Anterior cingulate cortex (tissue), 58 donors: ENCODE measurements at regions not wholly inside any gene's neighbourhood (a gene's known extent, or its start where the extent isn't known, plus 50 kb on each side); places are given as distances from the start of the nearest gene placed in this dataset.
A peak's percentile ranks its signal among the peaks of the same experiment; 100 is the strongest.
"Not testable (repeated sequence)": the region's sequence is repeated elsewhere in the genome, so short reads cannot be mapped to it uniquely, and the experiment has no call there.

ENCODE experiments used
- DNase-seq, 58 donors: peaks; one replicate each; lab custom pipeline; 2025; lab: John Stamatoyannopoulos, UW

GRCh38 chr13:66074018-66074615 lies 1156.0 kb downstream of the PCDH9 start:
- DNase-seq = no peak

- DNase-seq = not testable (repeated sequence)
Measured at GRCh38 chr13:66072097-66072496, 1158.0 kb downstream of the PCDH9 start.

- DNase-seq = peak in 1 of 58 donors; percentile 0
Measured at GRCh38 chr13:66071608-66072007, 1158.5 kb downstream of the PCDH9 start.

- no peak for DNase-seq
Measured at GRCh38 chr13:66071029-66071428, 1159.1 kb downstream of the PCDH9 start.

- no peak for DNase-seq
Measured at GRCh38 chr13:66069570-66069969, 1160.6 kb downstream of the PCDH9 start.

GRCh38 chr13:66068683-66069082 lies 1161.5 kb downstream of the PCDH9 start:
- DNase-seq = no peak

- no peak for DNase-seq
Measured at GRCh38 chr13:66048888-66049287, 1181.2 kb downstream of the PCDH9 start.

- DNase-seq = no peak
Measured at GRCh38 chr13:66040506-66040905, 1189.6 kb downstream of the PCDH9 start.

GRCh38 chr13:66037096-66037495 lies 1193.0 kb downstream of the PCDH9 start:
- no peak for DNase-seq

- no peak for DNase-seq
Measured at GRCh38 chr13:66036636-66037035, 1193.5 kb downstream of the PCDH9 start.

GRCh38 chr13:66036024-66036614 lies 1194.0 kb downstream of the PCDH9 start:
- no peak for DNase-seq

- DNase-seq = no peak
Measured at GRCh38 chr13:66033924-66034323, 1196.2 kb downstream of the PCDH9 start.

GRCh38 chr13:66021846-66022245 lies 1208.3 kb downstream of the PCDH9 start:
- no peak for DNase-seq

GRCh38 chr13:66014771-66015170 lies 1215.4 kb downstream of the PCDH9 start:
- DNase-seq = no peak

GRCh38 chr13:66009241-66009640 lies 1220.9 kb downstream of the PCDH9 start:
- DNase-seq = peak in 1 of 58 donors; percentile 0

GRCh38 chr13:66003558-66003957 lies 1226.6 kb downstream of the PCDH9 start:
- DNase-seq = no peak

- no peak for DNase-seq
Measured at GRCh38 chr13:66001140-66001539, 1229.0 kb downstream of the PCDH9 start.

- DNase-seq = no peak
Measured at GRCh38 chr13:65999411-65999810, 1230.7 kb downstream of the PCDH9 start.

GRCh38 chr13:65990684-65991083 lies 1239.5 kb downstream of the PCDH9 start:
- DNase-seq = no peak

GRCh38 chr13:65985612-65986011 lies 1244.5 kb downstream of the PCDH9 start:
- no peak for DNase-seq

GRCh38 chr13:65977525-65977924 lies 1252.6 kb downstream of the PCDH9 start:
- no peak for DNase-seq

- peak in 39 of 58 donors; percentile 0 to 66 (median 12) for DNase-seq
Measured at GRCh38 chr13:65971541-65971940, 1258.6 kb downstream of the PCDH9 start.
